HepG2 (cell line): ENCODE measurements at regions not wholly inside any gene's neighbourhood (a gene's known extent, or its start where the extent isn't known, plus 50 kb on each side); places are given as distances from the start of the nearest gene placed in this dataset.

Experiments used
- CHD4 ChIP-seq: fragments of 200-600 bp; sonication (generic); IDR thresholded peaks from 2 replicates; pipeline ENCODE4 v1.7.0; 2017; ENCODE audit warnings: mild to moderate bottlenecking, low read length, borderline replicate concordance
- EP300 ChIP-seq, 3 experiments: sonication (generic) in 1 of 3; formaldehyde crosslinking in 1 of 3; IDR thresholded peaks; 2 replicates each; pipeline versions ENCODE4 v1.5.1 to v1.6.1; 2011 to 2020; ENCODE audit warnings: low read depth in 2 of 3, low read length in 2 of 3, borderline replicate concordance in 1 of 3, improper control_type of control experiment in 1 of 3, mild to moderate bottlenecking in 1 of 3, missing genetic modification reagents in 1 of 3, moderate library complexity in 1 of 3
- ESRRA ChIP-seq: sonication (generic); formaldehyde crosslinking; IDR thresholded peaks from 2 replicates; pipeline ENCODE4 v1.5.1; 2020; ENCODE audit warnings: mild to moderate bottlenecking, low read depth, missing genetic modification reagents
- EZH2 ChIP-seq: conservative IDR thresholded peaks from 2 replicates; pipeline ENCODE4 v1.6.1; 2012; ENCODE audit warnings: mild to moderate bottlenecking, low read depth, low read length, moderate library complexity
- FOXJ3 ChIP-seq: sonication (generic); formaldehyde crosslinking; IDR thresholded peaks from 2 replicates; pipeline ENCODE4 v1.4.0; 2020; ENCODE audit warnings: missing genetic modification reagents, mild to moderate bottlenecking, borderline replicate concordance
- YY1 ChIP-seq: IDR thresholded peaks from 2 replicates; pipeline ENCODE4 v1.6.1; 2011; ENCODE audit warnings: low read length, low read depth, moderate library complexity, mild to moderate bottlenecking; ENCODE audit not compliant: insufficient read depth, insufficient replicate concordance
- ZNF335 ChIP-seq: sonication (generic); formaldehyde crosslinking; IDR thresholded peaks from 2 replicates; pipeline ENCODE4 v1.4.0; 2020; ENCODE audit warnings: missing genetic modification reagents
- ZNF530 ChIP-seq: sonication (generic); formaldehyde crosslinking; IDR thresholded peaks from 2 replicates; pipeline ENCODE4 v1.5.0; 2020; ENCODE audit warnings: low read depth, mild to moderate bottlenecking, missing genetic modification reagents
- ZNF556 ChIP-seq: sonication (generic); formaldehyde crosslinking; IDR thresholded peaks from 2 replicates; pipeline ENCODE4 v1.4.0; 2020; ENCODE audit warnings: mild to moderate bottlenecking, missing genetic modification reagents, borderline replicate concordance
- TF ChIP-seq, protein P1 (sequence below): sonication (generic); formaldehyde crosslinking; IDR thresholded peaks from 2 replicates; pipeline ENCODE4 v1.5.0; 2020; ENCODE audit warnings: mild to moderate bottlenecking, missing genetic modification reagents, moderate library complexity

DNA sequence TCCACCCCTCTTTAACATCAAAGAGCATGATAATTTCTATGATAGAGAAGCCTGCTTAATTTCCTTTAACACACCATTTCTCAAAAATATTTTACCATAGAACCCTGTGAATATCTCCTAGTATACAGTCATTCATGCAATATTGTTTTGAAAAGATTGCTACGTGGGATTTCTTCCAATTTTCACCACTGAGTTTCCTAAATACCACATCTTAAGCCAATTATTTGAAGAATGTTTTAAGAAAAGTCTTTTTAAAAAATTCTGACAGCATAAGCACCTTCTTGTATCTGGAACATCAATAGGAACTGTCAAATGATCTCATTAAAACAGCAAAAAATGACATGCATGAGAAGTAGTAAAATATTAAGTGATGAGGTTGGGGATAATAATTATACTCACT lies 1126.7 kb downstream of the TUSC7 start:
- TF ChIP-seq EZH2 (no peak), ZNF335 (CRISPR knock-in tag) (no peak), YY1 (no peak), ZNF530 (CRISPR knock-in tag) (no peak), FOXJ3 (no peak), CHD4 (no peak), EP300 (IDR thresholded peaks at IDR 0.05; ENCODE audit: low read depth in 2 of 2, low read length in 2 of 2) (no peak), EP300 (CRISPR knock-in tag; IDR thresholded peaks at IDR 0.05; ENCODE audit: borderline replicate concordance) (no peak), ESRRA (CRISPR knock-in tag) (no peak), ZNF556 (CRISPR knock-in tag) (no peak)
- TF ChIP-seq, protein P1, sequence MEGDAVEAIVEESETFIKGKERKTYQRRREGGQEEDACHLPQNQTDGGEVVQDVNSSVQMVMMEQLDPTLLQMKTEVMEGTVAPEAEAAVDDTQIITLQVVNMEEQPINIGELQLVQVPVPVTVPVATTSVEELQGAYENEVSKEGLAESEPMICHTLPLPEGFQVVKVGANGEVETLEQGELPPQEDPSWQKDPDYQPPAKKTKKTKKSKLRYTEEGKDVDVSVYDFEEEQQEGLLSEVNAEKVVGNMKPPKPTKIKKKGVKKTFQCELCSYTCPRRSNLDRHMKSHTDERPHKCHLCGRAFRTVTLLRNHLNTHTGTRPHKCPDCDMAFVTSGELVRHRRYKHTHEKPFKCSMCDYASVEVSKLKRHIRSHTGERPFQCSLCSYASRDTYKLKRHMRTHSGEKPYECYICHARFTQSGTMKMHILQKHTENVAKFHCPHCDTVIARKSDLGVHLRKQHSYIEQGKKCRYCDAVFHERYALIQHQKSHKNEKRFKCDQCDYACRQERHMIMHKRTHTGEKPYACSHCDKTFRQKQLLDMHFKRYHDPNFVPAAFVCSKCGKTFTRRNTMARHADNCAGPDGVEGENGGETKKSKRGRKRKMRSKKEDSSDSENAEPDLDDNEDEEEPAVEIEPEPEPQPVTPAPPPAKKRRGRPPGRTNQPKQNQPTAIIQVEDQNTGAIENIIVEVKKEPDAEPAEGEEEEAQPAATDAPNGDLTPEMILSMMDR (CRISPR knock-in tag), result no peak
